OCI-LY7 (cell line): ENCODE measurements at regions not wholly inside any gene's neighbourhood (a gene's known extent, or its start where the extent isn't known, plus 50 kb on each side); places are given as distances from the start of the nearest gene placed in this dataset.

Experiments
- BruUV-seq: library from RNA; stranded (reverse); fragments of 400-500 nt; replicated peaks from 2 replicates; lab custom pipeline; 2021; lab: Mats Ljungman, UMichigan
- CTCF ChIA-PET: fragments of 300-600 bp; sonication (Branson Sonifier 250); formaldehyde crosslinking; loops from one replicate; lab custom pipeline; 2022; ENCODE audit warnings: antibody characterized with exemption; ENCODE audit not compliant: unreplicated experiment; lab: Charles Lee
- POLR2A ChIA-PET: fragments of 300-600 bp; sonication (Branson Sonifier 250); formaldehyde crosslinking; loops from one replicate; lab custom pipeline; 2022; ENCODE audit warnings: antibody characterized with exemption; lab: Charles Lee
- DNase-seq: peaks from one replicate; pipeline ENCODE4 v3.0.0-alpha.2; 2015; ENCODE audit warnings: low spot score
- H2AFZ ChIP-seq: fragments of 200-600 bp; sonication (generic), shearing (Covaris generic); 2 replicates; pipeline ENCODE4 v1.6.1; 2014; ENCODE audit warnings: mild to moderate bottlenecking, antibody characterized with exemption, low read length, moderate library complexity
- H3K27ac ChIP-seq: fragments of 200-600 bp; sonication (generic); 2 replicates; pipeline ENCODE4 v1.5.1; 2014; ENCODE audit warnings: mixed run types, low read depth, mild to moderate bottlenecking, moderate library complexity, low read length, inconsistent platforms; ENCODE audit not compliant: poor library complexity, severe bottlenecking
- H3K36me3 ChIP-seq: fragments of 200-600 bp; sonication (generic); 2 replicates; pipeline ENCODE4 v1.6.1; 2014; ENCODE audit warnings: mild to moderate bottlenecking, antibody characterized with exemption, low read length, moderate library complexity, mixed read lengths; ENCODE audit not compliant: insufficient read depth
- H3K4me1 ChIP-seq: fragments of 200-600 bp; sonication (generic); 2 replicates; pipeline ENCODE4 v1.5.1; 2014; ENCODE audit warnings: mild to moderate bottlenecking, low read length; ENCODE audit not compliant: insufficient read depth, poor library complexity, severe bottlenecking
- H3K4me2 ChIP-seq: fragments of 200-600 bp; sonication (generic); 2 replicates; pipeline ENCODE4 v1.6.1; 2014; ENCODE audit warnings: mild to moderate bottlenecking, low read length
- H3K4me3 ChIP-seq: fragments of 200-600 bp; sonication (generic); 2 replicates; pipeline ENCODE4 v1.5.1; 2014; ENCODE audit warnings: mild to moderate bottlenecking, low read depth, low read length; ENCODE audit not compliant: poor library complexity, severe bottlenecking
- H3K79me2 ChIP-seq: fragments of 200-600 bp; sonication (generic); 2 replicates; pipeline ENCODE4 v1.6.1; 2016; ENCODE audit warnings: low read depth, mild to moderate bottlenecking, low read length, moderate library complexity, mixed read lengths; ENCODE audit not compliant: insufficient read depth
- H3K9me2 ChIP-seq: fragments of 200-600 bp; sonication (generic); 2 replicates; pipeline ENCODE4 v1.6.1; 2016; ENCODE audit warnings: mild to moderate bottlenecking, low read length, mixed read lengths; ENCODE audit not compliant: insufficient read depth
- H3K9me3 ChIP-seq: fragments of 200-600 bp; sonication (generic); 2 replicates; pipeline ENCODE4 v1.6.1; 2014; ENCODE audit warnings: mild to moderate bottlenecking, mixed run types, low read length, mixed read lengths
- H4K20me1 ChIP-seq: fragments of 200-600 bp; sonication (generic); 2 replicates; pipeline ENCODE4 v1.6.1; 2014; ENCODE audit warnings: mild to moderate bottlenecking, antibody characterized with exemption, low read length, moderate library complexity, mixed read lengths; ENCODE audit not compliant: insufficient read depth
- CTCF ChIP-seq: fragments of 200-600 bp; sonication (generic); conservative IDR thresholded peaks from 2 replicates; pipeline ENCODE4 v1.5.1; 2014; ENCODE audit warnings: mild to moderate bottlenecking, antibody characterized with exemption, low read length, moderate library complexity, mixed read lengths
- EZH2phosphoT487 ChIP-seq: fragments of 200-600 bp; sonication (generic); IDR thresholded peaks from 2 replicates; pipeline ENCODE4 v1.6.1; 2018; ENCODE audit warnings: low read depth, borderline replicate concordance, mild to moderate bottlenecking, mixed run types, antibody characterized with exemption, low read length, moderate library complexity, mixed read lengths
- intact Hi-C: fragments of 100-400 bp; cut with micrococcal nuclease; formaldehyde crosslinking; loops from one replicate; pipeline ENCODE4 v1.10.0; 2022; ENCODE audit not compliant: unreplicated experiment

- intact Hi-C loops, result no loop called here
- Histone ChIP-seq H3K4me1 (peaks cover 36% of the 10 kb centered on the region), H3K36me3 (no peaks in the 10 kb centered on the region), H3K9me3 (no peaks in the 10 kb centered on the region), H3K79me2 (no peaks in the 10 kb centered on the region), H3K4me3 (no peak overlapping the region), H3K4me2 (no peak overlapping the region), H4K20me1 (no peaks in the 10 kb centered on the region), H3K9me2 (no peaks in the 10 kb centered on the region), H2AFZ (no peak overlapping the region), H3K27ac (no peak overlapping the region)
- no peak for TF ChIP-seq CTCF
- TF ChIP-seq EZH2phosphoT487, result no peak
- ChIA-PET POLR2A (interaction anchor here (0.7 kb wide), 1 partner anchor 10 kb away, joined by 3 read pairs; no protein-coding TSS in a partner anchor), CTCF (no interaction called here)
- DNase-seq, result no peak
- no TSS peak for BruUV-seq
Observed at GRCh38 chr17:77848257-77848656, 110.2 kb upstream of the TNRC6C start.

- BruUV-seq, result no TSS peak
- Histone ChIP-seq H3K9me2 (no peaks in the 10 kb centered on the region), H2AFZ (no peak overlapping the region), H3K79me2 (no peaks in the 10 kb centered on the region), H3K27ac (no peak overlapping the region), H4K20me1 (no peaks in the 10 kb centered on the region), H3K36me3 (no peaks in the 10 kb centered on the region), H3K4me3 (no peak overlapping the region), H3K4me2 (no peak overlapping the region), H3K4me1 (peaks cover 26% of the 10 kb centered on the region), H3K9me3 (no peaks in the 10 kb centered on the region)
- DNase-seq, result no peak
- POLR2A ChIA-PET, result no interaction called here
- no peak for TF ChIP-seq EZH2phosphoT487
- TF ChIP-seq CTCF, result no peak
- intact Hi-C loops, result no loop called here
- CTCF ChIA-PET, result no interaction called here
Observed at GRCh38 chr17:77849239-77849638, 109.3 kb upstream of the TNRC6C start.

- intact Hi-C loops, result no loop called here
Observed at GRCh38 chr17:77851921-77852320, 106.6 kb upstream of the TNRC6C start.

More at GRCh38 chr17:77851921-77852320, 106.6 kb upstream of the TNRC6C start:
- H3K9me2 ChIP-seq, result no peaks in the 10 kb centered on the region
- ChIA-PET POLR2A (no interaction called here), CTCF (no interaction called here)
- no TSS peak for BruUV-seq
- no peak for DNase-seq
- no peak overlapping the region for H3K4me3 ChIP-seq
- no peak overlapping the region for H2AFZ ChIP-seq
- H3K36me3 ChIP-seq, result no peaks in the 10 kb centered on the region
- H3K79me2 ChIP-seq, result no peaks in the 10 kb centered on the region
- no peak overlapping the region for H3K4me2 ChIP-seq
- peaks cover 14% of the 10 kb centered on the region for H3K4me1 ChIP-seq
- no peaks in the 10 kb centered on the region for H4K20me1 ChIP-seq
- H3K27ac ChIP-seq, result no peak overlapping the region
- no peaks in the 10 kb centered on the region for H3K9me3 ChIP-seq
- no peak for TF ChIP-seq CTCF
